Pulmonary artery endothelial cell (primary cell): ENCODE measurements at regions not wholly inside any gene's neighbourhood (a gene's known extent, or its start where the extent isn't known, plus 50 kb on each side); places are given as distances from the start of the nearest gene placed in this dataset.

Source experiments
- DNase-seq: peaks from one replicate; pipeline ENCODE4 v3.0.0-alpha.2; 2011; ENCODE audit warnings: low read depth, low spot score

DNA sequence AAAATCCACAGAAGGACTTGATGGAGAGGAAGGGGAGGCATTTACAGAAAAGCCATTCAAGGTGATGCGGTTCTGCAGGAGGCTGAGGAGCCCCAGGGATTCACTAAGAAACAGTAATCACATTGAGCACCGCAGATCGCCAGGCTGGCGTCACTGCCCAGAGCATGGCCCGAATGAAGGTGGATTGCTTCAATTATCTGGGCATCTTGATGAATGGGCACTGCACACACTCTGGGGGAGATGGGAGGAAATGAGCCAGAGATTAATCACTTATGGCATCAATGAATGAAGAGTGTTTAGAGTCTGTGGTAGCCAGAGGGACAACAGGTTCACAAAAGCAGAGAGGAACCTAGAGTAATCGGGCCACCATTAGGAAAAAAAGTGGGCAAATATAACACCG is 292.1 kb downstream of the ZEB1 start:
- no peak for DNase-seq

DNA sequence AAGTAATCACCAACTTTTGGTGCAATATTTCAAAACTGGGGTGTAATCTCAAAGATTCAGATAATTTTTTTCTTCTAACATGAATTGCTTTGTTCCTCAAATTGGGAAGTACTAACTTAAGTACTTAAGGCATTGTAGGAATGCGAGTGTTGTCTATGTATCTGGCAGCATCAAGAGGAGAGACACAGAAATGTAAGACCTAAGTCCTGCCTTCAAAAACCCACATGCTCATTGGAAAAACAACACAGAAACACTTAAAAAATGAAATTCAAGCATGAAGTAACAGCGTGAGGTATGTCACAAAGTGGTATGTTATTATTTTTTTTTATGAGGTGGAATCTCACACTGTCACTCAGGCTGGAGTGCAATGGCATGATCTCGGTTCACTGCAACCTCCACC is 288.5 kb downstream of the ZEB1 start:
- no peak for DNase-seq

DNA sequence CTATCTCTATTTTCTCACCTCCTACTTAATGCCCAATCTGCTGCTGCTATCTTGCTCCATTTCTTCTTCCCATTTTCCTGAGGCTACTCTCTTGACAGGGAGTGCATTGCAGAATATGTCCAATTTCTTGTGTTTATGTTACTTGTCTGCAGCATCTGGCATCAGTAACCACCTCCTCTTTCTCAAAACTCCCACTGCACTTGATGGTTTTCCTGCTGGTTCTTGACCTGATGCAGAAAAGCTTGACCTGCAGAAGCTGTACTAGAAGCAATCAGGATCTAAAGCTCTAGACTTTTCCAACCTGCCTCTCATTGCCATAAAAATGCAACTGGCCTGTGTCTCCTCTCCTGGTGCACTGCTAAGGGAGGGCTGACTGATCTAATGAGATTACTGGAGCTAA is 287.8 kb downstream of the ZEB1 start:
- DNase-seq, result no peak

DNA sequence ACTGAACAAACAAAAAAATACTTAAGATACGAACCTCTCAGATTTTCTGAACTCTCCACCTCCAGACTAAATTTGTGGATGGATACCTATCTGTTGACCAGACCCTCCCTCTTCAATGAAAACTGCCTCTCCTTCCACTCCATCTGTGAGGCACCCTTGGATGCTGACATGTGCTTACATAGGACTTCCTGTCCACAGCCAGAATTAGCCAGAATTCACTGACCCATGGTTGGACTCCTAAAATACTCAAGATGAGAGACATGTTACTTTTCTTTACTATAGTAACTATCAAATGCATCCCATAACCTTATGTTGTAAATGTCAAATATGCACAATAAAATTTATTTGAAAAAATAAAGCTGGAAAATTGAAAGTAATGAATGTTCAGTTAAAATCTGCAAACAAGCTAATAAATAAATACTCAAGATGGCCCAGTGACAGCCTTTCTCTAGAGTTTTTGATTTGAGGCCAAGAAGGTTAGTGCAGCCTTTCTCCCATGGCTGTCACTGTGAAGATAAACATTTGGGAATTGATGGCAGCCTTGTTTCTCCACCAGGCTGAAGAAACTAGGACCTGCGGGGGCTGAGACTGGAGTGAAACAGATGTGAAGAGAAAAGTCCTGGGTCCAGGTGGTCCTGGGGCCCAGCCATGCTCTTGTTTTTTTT is 287.0 kb downstream of the ZEB1 start:
- DNase-seq, result no peak

DNA sequence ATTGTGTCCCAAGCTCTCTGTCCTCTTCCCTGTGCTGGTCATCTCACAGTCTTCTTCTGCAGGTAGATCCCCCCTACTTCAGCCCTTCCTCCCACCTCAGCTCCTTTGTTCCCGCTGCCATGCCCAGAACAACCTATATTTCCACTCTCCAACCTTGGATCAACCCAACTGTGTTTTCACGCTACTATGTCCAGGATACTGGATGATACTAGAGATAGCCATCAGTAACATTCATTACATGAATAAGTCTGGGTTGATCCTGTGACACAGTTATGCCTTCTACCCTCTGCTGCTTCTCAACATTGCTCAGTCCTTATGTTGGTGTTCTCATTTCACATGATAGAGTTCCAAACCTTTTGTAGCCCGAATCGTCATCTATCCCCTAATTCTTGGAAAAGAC is 286.4 kb downstream of the ZEB1 start:
- DNase-seq, result no peak

DNA sequence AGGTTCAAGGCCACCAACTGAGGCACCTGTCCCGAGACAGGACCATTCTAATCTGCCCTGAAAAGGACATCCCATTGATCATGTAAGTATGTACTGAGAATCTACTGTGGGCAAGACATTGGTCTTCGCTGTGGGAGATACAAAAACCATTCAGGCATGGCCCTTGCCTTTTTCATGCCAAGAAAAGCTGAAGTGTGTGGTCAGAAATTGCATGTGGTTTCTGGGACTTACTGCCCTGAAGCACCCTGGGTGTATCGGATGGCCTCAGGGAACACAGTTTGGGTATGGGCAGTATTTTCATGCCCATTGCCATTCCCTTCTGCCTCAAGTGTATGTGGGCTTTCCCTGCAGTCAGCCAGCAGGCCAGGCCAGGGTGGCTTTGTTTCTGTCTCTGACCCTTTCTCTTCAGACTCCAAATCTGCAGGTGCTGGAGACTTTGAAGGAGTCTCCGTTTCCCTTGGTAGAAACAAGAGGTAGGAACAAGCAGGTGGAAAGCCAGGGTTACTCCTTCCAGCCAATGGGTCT is 285.7 kb downstream of the ZEB1 start:
- DNase-seq, result no peak

DNA sequence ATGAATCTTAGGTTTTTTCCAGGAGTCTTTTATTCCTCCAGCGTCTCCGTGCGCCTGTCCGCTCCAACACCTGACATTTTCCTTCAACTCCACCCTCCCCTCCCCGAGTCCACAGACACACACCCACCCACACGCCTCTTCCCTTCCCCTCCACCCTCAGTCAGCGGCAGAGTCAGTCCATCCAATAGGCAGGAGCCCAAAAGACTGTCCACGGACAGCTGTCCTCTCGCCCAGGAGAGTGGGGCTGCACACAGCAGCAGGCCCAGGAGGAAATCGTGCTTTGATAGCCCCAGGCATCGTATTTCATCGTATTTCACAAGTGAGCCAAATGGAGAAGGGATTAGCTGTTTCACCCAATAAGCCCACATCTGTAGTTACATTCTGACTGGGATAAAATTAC is 285.1 kb downstream of the ZEB1 start:
- DNase-seq, result no peak

DNA sequence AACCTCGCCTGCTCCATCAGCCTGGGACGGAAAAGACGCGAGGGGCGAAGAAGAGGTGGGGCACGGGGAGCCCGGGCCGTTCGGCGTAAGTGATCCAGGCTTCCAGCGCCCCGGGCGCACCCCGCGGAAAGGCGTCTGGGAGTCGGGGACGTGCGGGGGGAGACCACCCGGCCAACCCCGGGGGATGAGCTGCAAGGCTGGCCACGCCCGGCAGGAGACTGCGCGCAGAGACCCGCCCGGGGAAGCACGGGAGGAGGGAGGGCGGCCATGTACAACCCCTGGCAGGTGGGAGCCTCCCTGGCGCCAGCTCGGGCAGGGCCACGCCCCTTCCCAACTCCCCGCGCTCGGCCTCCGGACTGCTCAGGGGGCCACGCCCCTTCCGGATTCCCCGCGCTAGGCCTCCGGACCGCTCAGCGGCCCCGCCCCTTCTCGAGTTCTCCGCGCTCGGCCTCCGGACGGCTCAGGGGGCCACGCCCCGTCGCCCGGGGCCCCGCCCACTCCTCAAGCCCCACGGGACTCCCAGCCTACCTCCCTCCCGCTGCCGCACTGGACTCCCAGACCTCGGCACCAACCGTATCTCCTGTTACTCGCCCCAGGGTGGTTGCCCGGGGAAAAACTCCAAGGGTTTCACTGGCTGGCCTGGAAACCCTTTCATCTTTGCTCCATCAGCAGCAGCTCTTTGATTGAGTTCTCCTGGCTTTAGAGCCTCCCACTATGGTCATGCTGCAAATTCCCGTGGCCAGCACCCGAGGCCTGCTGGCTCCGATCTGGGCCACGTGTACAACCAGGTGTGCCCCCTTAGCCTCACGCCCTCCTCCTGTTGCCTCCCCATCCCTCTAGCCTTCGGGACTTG is 284.4 kb downstream of the ZEB1 start:
- DNase-seq, result peak; percentile 68

DNA sequence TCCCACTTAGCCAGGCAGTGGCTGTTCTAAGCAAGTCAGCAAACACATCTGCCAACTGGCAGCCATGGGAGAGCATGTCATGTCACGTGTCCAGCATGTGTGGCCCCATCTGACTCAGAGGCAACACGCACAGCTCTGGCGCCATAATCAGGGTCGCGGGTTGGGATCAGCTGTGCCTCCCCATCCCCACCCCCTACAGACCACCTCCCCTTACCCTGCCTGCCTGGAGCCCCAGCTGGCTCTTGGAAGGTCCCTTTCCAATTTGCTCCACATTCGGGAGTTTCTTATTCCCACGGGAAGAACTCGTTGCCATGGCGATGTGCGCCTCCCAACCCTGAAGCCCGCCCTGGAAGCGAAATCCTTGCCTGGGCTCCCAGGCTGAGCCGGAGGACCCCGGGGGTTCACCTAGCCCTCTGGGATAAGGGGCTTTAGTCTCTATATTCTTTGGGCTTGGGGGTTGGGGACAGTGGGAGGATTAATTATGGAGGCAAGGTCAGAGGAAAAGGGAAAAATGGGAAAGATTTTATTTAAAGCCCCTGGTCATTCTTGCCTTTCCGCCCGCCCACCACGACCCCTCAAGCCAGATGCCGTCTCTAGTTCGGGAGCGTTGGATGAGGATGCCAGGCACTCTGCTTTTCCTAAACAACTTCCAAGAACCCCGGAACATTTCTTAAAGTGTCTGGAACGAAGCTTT is 283.7 kb downstream of the ZEB1 start:
- peak; percentile 32 for DNase-seq

DNA sequence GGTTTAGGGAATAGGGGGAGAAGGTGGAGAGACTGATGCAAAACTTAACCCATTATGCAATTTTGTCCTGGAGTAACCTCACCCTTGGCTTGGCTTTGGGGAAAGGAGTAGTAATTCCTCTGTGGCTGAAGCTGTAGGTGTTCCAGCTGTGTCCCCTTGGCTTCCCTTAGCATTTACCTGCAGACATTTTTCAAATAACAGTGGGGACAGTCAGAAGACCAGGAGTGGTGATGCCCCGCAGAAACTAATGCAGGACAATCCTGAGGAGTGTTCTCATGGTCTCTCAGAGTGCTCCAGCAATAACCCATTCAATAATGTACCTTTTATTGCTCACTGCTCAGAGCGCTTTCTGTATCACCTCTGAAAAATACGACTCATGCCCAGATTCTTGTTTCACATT is 282.1 kb downstream of the ZEB1 start:
- DNase-seq, result no peak

DNA sequence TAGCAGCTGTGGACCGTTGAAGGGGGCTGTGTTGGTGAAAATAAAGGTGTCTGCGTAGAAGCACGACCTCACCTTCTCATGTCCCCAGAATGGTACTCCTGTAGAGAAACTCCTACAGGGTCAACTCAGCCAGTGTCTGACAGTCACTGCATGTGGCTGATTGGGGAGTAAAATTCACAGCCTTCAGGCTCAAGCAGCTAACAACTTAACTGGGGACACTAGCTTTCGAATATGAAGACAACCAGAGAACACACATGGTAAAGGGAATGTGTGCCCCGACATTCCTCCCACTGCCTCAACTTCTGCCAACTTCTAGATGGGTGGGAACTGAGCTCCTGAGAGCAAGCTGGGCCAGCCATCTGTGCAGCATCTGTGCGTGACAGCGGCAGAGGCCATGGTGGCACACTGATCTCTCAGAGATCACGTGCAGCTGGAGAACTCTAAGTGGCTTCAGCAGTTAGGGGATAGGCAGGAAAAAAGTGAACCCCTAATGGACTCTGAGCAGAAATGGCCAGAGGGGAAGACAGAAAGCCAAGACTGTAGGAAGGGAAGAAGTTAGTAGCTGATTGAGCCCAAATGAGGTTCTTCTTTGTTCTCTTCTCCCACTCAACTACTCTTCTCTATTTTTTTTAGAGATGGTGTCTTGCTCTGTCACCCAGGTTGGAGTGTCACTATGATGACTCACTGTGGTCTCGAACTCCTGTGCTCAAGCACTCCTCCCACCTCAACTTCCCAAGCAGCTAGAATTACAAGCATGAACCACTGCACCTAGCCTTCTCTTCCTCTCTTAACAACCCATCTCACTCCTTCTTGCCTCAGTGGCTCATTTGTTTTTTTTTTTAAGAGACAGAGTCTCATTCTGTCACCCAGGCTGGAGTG is 280.8 kb downstream of the ZEB1 start:
- DNase-seq, result no peak

DNA sequence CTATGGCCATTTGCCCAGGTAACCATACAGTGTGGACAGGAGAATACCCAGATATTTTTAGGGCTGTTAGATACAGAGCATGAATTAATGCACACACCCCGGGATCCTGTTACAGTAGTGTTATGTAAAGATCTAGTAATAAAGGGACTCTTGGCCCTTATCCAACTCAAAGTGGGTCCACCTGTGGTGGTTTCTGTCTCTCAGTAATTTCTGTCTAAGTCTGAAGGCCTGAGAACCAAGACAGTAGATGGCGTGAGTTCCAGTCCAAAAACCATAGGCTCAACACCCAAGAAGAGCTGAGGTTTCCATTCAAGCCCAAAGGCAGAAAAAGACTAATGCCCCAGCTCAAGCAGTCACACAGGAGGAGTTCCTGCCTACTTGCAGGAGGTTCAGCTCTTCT is 277.7 kb downstream of the ZEB1 start:
- no peak for DNase-seq

DNA sequence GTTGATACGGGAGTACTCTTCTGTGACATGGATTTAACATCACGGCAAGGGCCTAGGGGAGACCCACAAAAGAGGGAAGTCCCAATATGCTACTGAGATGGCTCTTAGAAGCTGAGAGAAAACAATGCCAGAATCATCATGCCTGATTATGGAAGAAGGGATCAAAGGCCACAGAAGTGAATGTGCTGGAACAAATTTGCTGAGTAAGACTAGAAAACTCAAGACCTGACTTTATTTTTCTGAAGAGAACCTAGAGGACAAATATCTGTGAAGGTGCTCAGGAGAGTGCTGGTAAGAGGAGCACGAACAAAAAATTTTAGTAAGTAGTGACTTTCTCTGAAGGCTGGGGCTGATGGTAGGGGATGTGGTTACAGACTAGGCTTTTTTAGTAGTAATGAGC is 277.0 kb downstream of the ZEB1 start:
- DNase-seq, result no peak

DNA sequence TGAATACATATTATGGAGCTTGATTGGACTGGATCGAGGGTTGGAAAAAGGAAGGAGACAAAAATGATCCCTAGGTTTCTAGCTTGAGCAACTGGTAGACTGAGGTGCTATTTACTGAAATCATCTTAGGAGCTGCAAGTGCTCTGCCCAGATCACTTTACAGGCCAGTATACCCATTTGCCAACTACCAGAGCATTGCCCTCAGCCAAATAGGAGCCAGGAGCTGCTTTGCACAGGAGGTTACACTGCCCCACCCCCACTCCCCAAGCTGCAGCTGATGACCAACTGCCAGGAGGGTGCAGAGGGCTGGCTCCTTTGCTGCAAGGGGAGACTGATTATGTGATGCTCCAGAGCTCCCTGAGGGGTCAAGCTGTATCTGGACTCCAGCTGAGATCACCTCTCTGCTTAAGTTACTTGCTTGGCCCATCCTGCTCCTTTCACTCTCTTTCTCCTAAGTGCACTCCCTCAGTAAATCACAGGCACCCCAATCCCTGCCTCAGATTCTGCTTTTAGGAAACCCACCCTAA is 275.4 kb downstream of the ZEB1 start:
- no peak for DNase-seq

DNA sequence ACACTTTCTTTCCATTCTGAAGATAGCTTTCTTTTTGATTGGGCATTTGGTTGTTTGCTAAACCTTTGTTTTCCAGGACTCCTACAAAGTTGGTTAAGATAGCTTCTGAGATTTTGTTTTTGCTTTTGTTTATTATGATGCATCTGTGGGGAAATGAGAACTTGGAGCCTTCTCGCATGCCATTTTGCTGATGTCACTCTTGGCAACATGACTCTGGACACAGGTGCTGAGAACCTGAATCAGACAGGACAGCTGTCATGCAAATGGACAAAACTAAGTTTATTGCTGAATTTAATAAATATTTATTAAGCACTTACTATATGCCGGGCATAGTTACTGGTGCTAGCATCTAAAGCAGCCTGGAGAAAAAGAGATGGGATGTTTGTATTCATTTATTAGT is 274.1 kb downstream of the ZEB1 start:
- DNase-seq, result no peak

DNA sequence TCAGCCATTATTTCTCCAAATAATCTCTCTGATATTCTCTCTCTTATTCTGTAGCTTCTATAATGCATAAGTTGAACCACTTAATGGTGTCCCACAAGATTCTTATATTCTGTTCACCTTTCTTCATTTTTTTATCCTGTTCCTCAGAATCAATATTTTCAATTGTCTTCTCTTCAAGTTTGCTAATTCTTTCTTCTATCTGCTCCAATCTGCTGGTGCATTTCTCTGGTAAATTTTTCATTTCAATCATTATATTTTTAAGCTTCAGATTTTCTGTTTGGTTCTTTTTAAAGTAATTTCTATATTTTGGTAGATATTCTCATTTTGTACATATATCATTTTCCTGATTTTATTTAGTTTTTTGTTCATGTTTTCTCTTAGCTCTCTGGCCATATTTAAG is 272.6 kb downstream of the ZEB1 start:
- no peak for DNase-seq

DNA sequence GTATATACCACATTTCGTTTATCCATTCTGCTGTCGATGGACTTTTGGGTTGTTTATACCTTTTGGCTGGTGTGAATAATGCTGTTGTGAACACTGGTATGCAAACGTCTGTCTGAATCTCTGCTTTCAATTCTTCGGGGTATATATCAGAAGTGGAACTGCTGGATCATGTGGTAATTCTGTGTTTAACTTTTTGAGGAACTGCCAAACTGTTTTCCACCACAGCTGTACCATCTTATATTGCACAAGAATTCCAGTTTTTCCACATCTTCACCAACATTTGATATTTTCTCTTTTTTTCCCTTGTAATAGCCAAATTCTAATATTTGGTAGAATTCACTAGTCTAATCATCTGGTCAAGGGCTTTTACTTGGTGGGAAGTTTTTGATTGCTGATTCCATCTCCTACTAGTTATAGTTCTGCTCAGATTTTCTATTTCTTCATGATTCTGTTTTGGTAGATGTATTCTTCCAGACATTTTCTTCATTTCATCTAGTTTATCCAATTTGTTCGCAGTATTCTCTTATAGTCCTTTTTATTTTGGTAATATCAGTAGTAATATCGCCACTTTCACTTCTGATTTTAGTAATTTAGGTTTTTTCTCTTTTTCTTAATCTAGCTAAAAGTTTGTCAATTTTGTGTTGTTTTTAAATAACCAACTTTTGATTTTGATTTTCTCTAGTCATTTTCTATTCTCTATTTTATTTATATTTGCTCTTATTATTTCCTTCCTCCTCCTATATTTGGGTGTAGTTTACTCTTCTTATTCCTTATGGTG is 271.2 kb downstream of the ZEB1 start:
- DNase-seq, result no peak

DNA sequence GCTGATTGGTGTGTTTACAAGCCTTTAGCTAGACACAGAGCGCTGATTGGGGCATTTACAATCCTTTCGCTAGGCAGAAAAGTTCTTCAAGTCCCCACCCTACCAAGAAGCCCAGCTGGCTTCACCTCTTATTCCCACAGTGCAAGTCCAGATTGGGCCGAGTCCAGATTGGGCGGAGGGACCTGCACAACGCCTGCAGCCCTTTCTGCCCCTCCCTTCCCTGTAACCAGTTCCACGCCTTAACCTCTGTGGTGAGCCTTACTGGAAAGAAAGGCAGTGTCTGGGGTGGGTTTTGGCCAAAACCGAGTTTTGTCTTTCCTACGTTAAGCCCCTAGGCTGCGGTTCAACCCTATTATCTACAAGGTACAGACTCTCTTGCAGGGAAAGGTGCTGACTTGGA is 268.7 kb downstream of the ZEB1 start:
- DNase-seq, result no peak

DNA sequence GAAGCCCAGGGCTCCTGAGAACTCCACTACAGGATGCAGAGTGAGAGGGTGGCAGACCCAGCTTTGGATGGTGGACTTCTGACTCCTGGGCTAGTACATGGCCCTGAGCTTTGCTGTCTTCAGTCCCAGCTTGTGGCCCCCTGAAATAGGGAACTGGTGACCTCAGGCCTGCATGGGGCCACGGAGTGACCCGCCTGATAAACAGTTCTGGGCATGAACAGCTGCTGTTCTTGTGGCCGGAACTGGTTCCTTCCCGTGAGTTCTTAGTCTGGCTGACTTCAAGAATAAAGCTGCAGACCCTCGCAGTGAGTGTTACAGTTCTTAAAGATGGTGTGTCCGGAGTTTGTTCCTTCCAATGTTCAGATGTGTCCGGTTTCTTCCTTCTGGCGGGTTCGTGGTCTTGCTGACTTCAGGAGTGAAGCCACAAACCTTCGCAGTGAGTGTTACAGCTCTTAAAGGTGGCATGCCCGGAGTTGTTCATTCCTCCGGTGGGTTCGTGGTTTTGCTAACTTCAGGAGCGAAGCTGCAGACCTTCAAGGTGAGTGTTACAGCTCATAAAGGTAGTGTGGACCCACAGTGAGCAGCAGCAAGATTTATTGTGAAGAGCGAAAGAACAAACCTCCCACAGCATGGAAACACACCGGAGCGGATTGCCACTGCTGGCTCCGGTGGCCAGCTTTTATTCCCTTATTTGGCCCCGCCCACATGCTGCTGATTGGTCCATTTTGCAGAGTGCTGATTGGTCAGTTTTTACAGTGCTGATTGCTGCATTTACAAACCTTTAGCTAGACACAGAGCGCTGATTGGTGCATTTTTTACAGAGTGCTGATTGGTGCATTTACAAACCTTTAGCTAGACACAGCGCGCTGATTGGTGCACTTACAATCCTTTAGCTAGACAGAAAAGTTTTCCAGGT is 268.0 kb downstream of the ZEB1 start:
- no peak for DNase-seq
